H9 (cell line): ENCODE measurements at regions not wholly inside any gene's neighbourhood (a gene's known extent, or its start where the extent isn't known, plus 50 kb on each side); places are given as distances from the start of the nearest gene placed in this dataset.

Experiments used
- DNase-seq: peaks from one replicate; pipeline ENCODE4 v3.0.0-alpha.2; 2017
- H2AFZ ChIP-seq: one replicate; pipeline ENCODE4 v1.6.1; 2013; ENCODE audit warnings: mild to moderate bottlenecking, low read length, control low read depth, moderate library complexity
- H2AK5ac ChIP-seq: 2 replicates; pipeline ENCODE4 v1.6.1; 2013; ENCODE audit warnings: low read length, control low read depth, mixed read lengths; ENCODE audit not compliant: insufficient read length
- H2BK120ac ChIP-seq: one replicate; pipeline ENCODE4 v1.6.1; 2013; ENCODE audit warnings: low read depth, mild to moderate bottlenecking, low read length, control low read depth, inconsistent platforms; ENCODE audit not compliant: poor library complexity, severe bottlenecking
- H2BK12ac ChIP-seq: 2 replicates; pipeline ENCODE4 v1.6.1; 2013; ENCODE audit warnings: low read length, control low read depth, mixed read lengths, low read depth; ENCODE audit not compliant: insufficient read length
- H2BK15ac ChIP-seq: 2 replicates; pipeline ENCODE4 v1.6.1; 2013; ENCODE audit warnings: low read depth, low read length, control low read depth
- H2BK20ac ChIP-seq: one replicate; pipeline ENCODE4 v1.6.1; 2013; ENCODE audit warnings: low read depth, mild to moderate bottlenecking, low read length, control low read depth, inconsistent platforms; ENCODE audit not compliant: poor library complexity, severe bottlenecking
- H2BK5ac ChIP-seq: 2 replicates; pipeline ENCODE4 v1.6.1; 2013; ENCODE audit warnings: low read length, control low read depth, mixed read lengths; ENCODE audit not compliant: insufficient read length
- H3K14ac ChIP-seq: 2 replicates; pipeline ENCODE4 v1.6.1; 2013; ENCODE audit warnings: low read length, control low read depth; ENCODE audit not compliant: insufficient read depth
- H3K18ac ChIP-seq: 2 replicates; pipeline ENCODE4 v1.6.1; 2013; ENCODE audit warnings: low read depth, mild to moderate bottlenecking, mixed read lengths, low read length, control low read depth; ENCODE audit not compliant: insufficient read length
- H3K23ac ChIP-seq: 2 replicates; pipeline ENCODE4 v1.6.1; 2013; ENCODE audit warnings: low read length, control low read depth, mixed read lengths, low read depth; ENCODE audit not compliant: insufficient read length
- H3K23me2 ChIP-seq: 2 replicates; pipeline ENCODE4 v1.6.1; 2013; ENCODE audit warnings: low read depth, mild to moderate bottlenecking, mixed read lengths, low read length, control low read depth; ENCODE audit not compliant: insufficient read length, poor library complexity, severe bottlenecking
- H3K27ac ChIP-seq: 2 replicates; pipeline ENCODE4 v1.5.1; 2013; ENCODE audit warnings: low read length, control low read depth, mixed read lengths, low read depth; ENCODE audit not compliant: insufficient read length
- H3K27me3 ChIP-seq: 2 replicates; pipeline ENCODE4 v1.6.1; 2013; ENCODE audit warnings: low read length, control low read depth, inconsistent platforms; ENCODE audit not compliant: insufficient read depth
- H3K4ac ChIP-seq: 2 replicates; pipeline ENCODE4 v1.6.1; 2013; ENCODE audit warnings: low read depth, mild to moderate bottlenecking, control low read depth, inconsistent platforms, low read length, moderate library complexity
- H3K4me1 ChIP-seq: 2 replicates; pipeline ENCODE4 v1.6.1; 2013; ENCODE audit warnings: low read length, control low read depth, inconsistent platforms; ENCODE audit not compliant: insufficient read depth
- H3K4me2 ChIP-seq: 2 replicates; pipeline ENCODE4 v1.6.1; 2013; ENCODE audit warnings: low read length, control low read depth, mixed read lengths; ENCODE audit not compliant: insufficient read length, insufficient read depth
- H3K56ac ChIP-seq: 2 replicates; pipeline ENCODE4 v1.6.1; 2013; ENCODE audit warnings: low read depth, mild to moderate bottlenecking, mixed read lengths, low read length, control low read depth; ENCODE audit not compliant: insufficient read length
- H3K79me1 ChIP-seq: 2 replicates; pipeline ENCODE4 v1.6.1; 2013; ENCODE audit warnings: low read depth, mild to moderate bottlenecking, moderate library complexity, low read length, control low read depth, inconsistent platforms; ENCODE audit not compliant: insufficient read depth, poor library complexity, severe bottlenecking
- H3K79me2 ChIP-seq: 2 replicates; pipeline ENCODE4 v1.6.1; 2013; ENCODE audit warnings: low read length, control low read depth, inconsistent platforms; ENCODE audit not compliant: insufficient read depth
- H3K9ac ChIP-seq: 2 replicates; pipeline ENCODE4 v1.6.1; 2013; ENCODE audit warnings: low read length, control low read depth, mixed read lengths; ENCODE audit not compliant: insufficient read length; ENCODE audit errors: extremely low read depth
- H3K9me3 ChIP-seq: one replicate; pipeline ENCODE4 v1.6.1; 2013; ENCODE audit warnings: low read depth, low read length, inconsistent platforms; ENCODE audit not compliant: control insufficient read depth
- H3T11ph ChIP-seq: one replicate; pipeline ENCODE4 v1.6.1; 2013; ENCODE audit warnings: mild to moderate bottlenecking, low read length, control low read depth, inconsistent platforms
- H4K20me1 ChIP-seq: one replicate; pipeline ENCODE4 v1.6.1; 2013; ENCODE audit not compliant: control insufficient read depth, insufficient read length, insufficient read depth
- H4K5ac ChIP-seq: 2 replicates; pipeline ENCODE4 v1.6.1; 2013; ENCODE audit warnings: low read depth, mild to moderate bottlenecking, mixed read lengths, low read length, control low read depth; ENCODE audit not compliant: insufficient read length
- H4K8ac ChIP-seq: replicated peaks from 2 replicates; pipeline ENCODE4 v1.6.1; 2013; ENCODE audit warnings: low read length, control low read depth, mixed read lengths, low read depth; ENCODE audit not compliant: insufficient read length
- H4K91ac ChIP-seq: 2 replicates; pipeline ENCODE4 v1.6.1; 2013; ENCODE audit warnings: low read depth, mild to moderate bottlenecking, moderate library complexity, mixed read lengths, low read length, control low read depth; ENCODE audit not compliant: insufficient read length
- H3K27ac Mint-ChIP-seq, 3 experiments: 2 replicates in 2 of 3; 3 replicates in 1 of 3; pipeline ENCODE4 v1.8.0; 2020 to 2021; ENCODE audit warnings: mixed read lengths in 3 of 3, mild to moderate bottlenecking in 1 of 3, moderate library complexity in 1 of 3
- H3K27me3 Mint-ChIP-seq: 2 replicates; pipeline ENCODE4 v1.8.0; 2021; ENCODE audit warnings: low read depth, mild to moderate bottlenecking, moderate library complexity, mixed read lengths
- H3K36me3 Mint-ChIP-seq, 3 experiments: 2 replicates in 2 of 3; 3 replicates in 1 of 3; pipeline ENCODE4 v1.8.0; 2020 to 2021; ENCODE audit warnings: low read depth in 3 of 3, mixed read lengths in 3 of 3; ENCODE audit not compliant: insufficient read depth in 1 of 3
- H3K4me1 Mint-ChIP-seq, 2 experiments: 2 replicates each; pipeline ENCODE4 v1.8.0; 2020; ENCODE audit warnings: mixed read lengths in 2 of 2
- H3K4me3 Mint-ChIP-seq, 2 experiments: 2 replicates in 1 of 2; 3 replicates in 1 of 2; pipeline ENCODE4 v1.8.0; 2020 to 2021; ENCODE audit warnings: mild to moderate bottlenecking in 2 of 2, mixed read lengths in 2 of 2, moderate library complexity in 1 of 2
- H3K9me3 Mint-ChIP-seq, 2 experiments: 2 replicates in 1 of 2; 3 replicates in 1 of 2; pipeline ENCODE4 v1.8.0; 2020; ENCODE audit warnings: mild to moderate bottlenecking in 2 of 2, mixed read lengths in 2 of 2, moderate library complexity in 1 of 2
- WGBS: extraction: QIAGEN DNeasy Blood & Tissue Kit; methylation state at CpG from one replicate; pipeline ENCODE4 v1.1.7; 2013; ENCODE audit warnings: missing lambda C conversion rate, low lambda C conversion rate, mixed read lengths; ENCODE audit not compliant: insufficient read length; ENCODE audit errors: extremely low coverage; 5-methylcytosine and 5-hydroxymethylcytosine counted together
- TF ChIP-seq, protein P1 (sequence below): fragments of 200-600 bp; sonication (generic); conservative IDR thresholded peaks from 3 replicates; pipeline ENCODE4 v1.8.0; 2021; ENCODE audit warnings: antibody characterized with exemption, mild to moderate bottlenecking

DNA sequence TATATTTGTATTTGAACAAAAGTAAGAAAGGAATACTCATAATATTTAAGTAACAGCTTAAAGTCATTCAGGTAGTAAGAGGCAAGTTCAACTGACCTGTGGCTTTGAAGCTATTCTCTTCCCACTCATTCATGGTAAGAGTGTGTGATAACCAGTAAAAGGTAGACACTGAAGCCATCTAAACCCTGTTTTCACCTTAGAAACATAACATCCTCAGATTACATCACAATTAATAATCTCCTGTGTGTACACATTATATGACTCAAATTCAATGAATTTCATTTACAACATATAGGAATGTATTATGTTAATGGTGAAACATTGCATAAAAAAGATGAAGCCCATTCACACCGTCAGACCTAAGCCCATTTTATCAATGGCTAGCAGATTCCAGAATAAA, 364.8 kb upstream of the SNX7 start:
- no peaks in the 10 kb centered on the region for H3K4me1 ChIP-seq

More for the DNA sequence above, 364.8 kb upstream of the SNX7 start:
- no peak for DNase-seq
- no peaks in the 10 kb centered on the region for H3K27me3 Mint-ChIP-seq
- no peaks in the 10 kb centered on the region for H4K20me1 ChIP-seq
- H3K27ac ChIP-seq: no peak overlapping the region
- no peak overlapping the region for H3K9ac ChIP-seq
- no peak overlapping the region for H3K23ac ChIP-seq
- H3K79me2 ChIP-seq: no peaks in the 10 kb centered on the region
- no peak overlapping the region for H4K91ac ChIP-seq
- no peak overlapping the region for H3K4me2 ChIP-seq
- no peak overlapping the region for H2BK20ac ChIP-seq
- TF ChIP-seq, protein P1, sequence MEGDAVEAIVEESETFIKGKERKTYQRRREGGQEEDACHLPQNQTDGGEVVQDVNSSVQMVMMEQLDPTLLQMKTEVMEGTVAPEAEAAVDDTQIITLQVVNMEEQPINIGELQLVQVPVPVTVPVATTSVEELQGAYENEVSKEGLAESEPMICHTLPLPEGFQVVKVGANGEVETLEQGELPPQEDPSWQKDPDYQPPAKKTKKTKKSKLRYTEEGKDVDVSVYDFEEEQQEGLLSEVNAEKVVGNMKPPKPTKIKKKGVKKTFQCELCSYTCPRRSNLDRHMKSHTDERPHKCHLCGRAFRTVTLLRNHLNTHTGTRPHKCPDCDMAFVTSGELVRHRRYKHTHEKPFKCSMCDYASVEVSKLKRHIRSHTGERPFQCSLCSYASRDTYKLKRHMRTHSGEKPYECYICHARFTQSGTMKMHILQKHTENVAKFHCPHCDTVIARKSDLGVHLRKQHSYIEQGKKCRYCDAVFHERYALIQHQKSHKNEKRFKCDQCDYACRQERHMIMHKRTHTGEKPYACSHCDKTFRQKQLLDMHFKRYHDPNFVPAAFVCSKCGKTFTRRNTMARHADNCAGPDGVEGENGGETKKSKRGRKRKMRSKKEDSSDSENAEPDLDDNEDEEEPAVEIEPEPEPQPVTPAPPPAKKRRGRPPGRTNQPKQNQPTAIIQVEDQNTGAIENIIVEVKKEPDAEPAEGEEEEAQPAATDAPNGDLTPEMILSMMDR: no peak
- no peak overlapping the region for H3K14ac ChIP-seq
- no peak overlapping the region for H3T11ph ChIP-seq
- H4K8ac ChIP-seq: no peak overlapping the region
- H2BK15ac ChIP-seq: no peak overlapping the region
- H2BK120ac ChIP-seq: no peak overlapping the region
- H3K36me3 Mint-ChIP-seq: no peaks in the 10 kb centered on the region
- no peaks in the 10 kb centered on the region for H3K27me3 ChIP-seq
- H2AFZ ChIP-seq: no peak overlapping the region
- no peak overlapping the region for H2BK12ac ChIP-seq
- no CpG with 5 or more reads among the region's 1 CpG for WGBS
- H3K18ac ChIP-seq: no peak overlapping the region
- H3K9me3 ChIP-seq: no peaks in the 10 kb centered on the region
- H3K79me1 ChIP-seq: no peaks in the 10 kb centered on the region
- H3K4me1 Mint-ChIP-seq: 0 out of 4 replicates have a peak, but pooled peaks cover 3 to 4% of the 10 kb centered on the region in 2 experiments
- H2BK5ac ChIP-seq: no peak overlapping the region
- no peak overlapping the region for H2AK5ac ChIP-seq
- H3K27ac Mint-ChIP-seq: no peak overlapping the region
- H3K9me3 Mint-ChIP-seq: no peaks in the 10 kb centered on the region
- H4K5ac ChIP-seq: no peak overlapping the region
- no peak overlapping the region for H3K4ac ChIP-seq
- H3K56ac ChIP-seq: no peak overlapping the region
- H3K4me3 Mint-ChIP-seq: no peak overlapping the region
- H3K23me2 ChIP-seq: no peaks in the 10 kb centered on the region
